K562 (cell line): ENCODE measurements at regions not wholly inside any gene's neighbourhood (a gene's known extent, or its start where the extent isn't known, plus 50 kb on each side); places are given as distances from the start of the nearest gene placed in this dataset.

ENCODE experiments used
- ATAC-seq: fragments of 200-7000 bp; cut with Tn5 transposase; 3 replicates; pipeline ENCODE4 v1.9.1; 2020; ENCODE audit warnings: moderate library complexity
- BruUV-seq: library from RNA; stranded (reverse); fragments of 400-500 nt; replicated peaks from 2 replicates; lab custom pipeline; 2021; lab: Mats Ljungman, UMichigan
- CTCF ChIA-PET: fragments of 300-600 bp; formaldehyde crosslinking; extraction: SDS; loops from one replicate; lab custom pipeline; 2021; ENCODE audit warnings: low intra/inter-chr PET ratio; lab: Yijun Ruan, JAX
- POLR2A ChIA-PET: fragments of 300-600, 350-650 bp; sonication (Branson Sonifier 250); formaldehyde crosslinking; extraction: SDS; loops from one replicate; lab custom pipeline; 2021; ENCODE audit warnings: antibody characterized with exemption, inconsistent platforms; lab: Yijun Ruan, JAX
- DNase-seq, 4 experiments: peaks; one replicate each; pipeline versions ENCODE4 v3.0.0 to v3.0.0-alpha.2; 2011 to 2018; ENCODE audit warnings: low spot score in 3 of 4, mixed read lengths in 3 of 4; ENCODE audit errors: extremely low read depth in 1 of 4
- FAIRE-seq: peaks from 2 replicates; lab custom pipeline; 2011; peaks lifted over from hg19 to GRCh38; lab: Jason Lieb, UNC
- H2AFZ ChIP-seq: 2 replicates; pipeline ENCODE4 v1.6.0; 2011; ENCODE audit warnings: low read depth, low read length, control low read depth, inconsistent platforms
- H3K27ac ChIP-seq: fragments of 200-600 bp; 3 replicates; pipeline ENCODE4 v1.8.0; 2011; ENCODE audit warnings: low read depth, mild to moderate bottlenecking, control low read depth, inconsistent platforms, low read length, moderate library complexity, mixed read lengths; ENCODE audit errors: extremely low read depth
- H3K27me3 ChIP-seq, 2 experiments: fragments of 300-600 bp in 1 of 2; 2 replicates in 1 of 2; 3 replicates in 1 of 2; pipeline versions ENCODE4 v1.6.0 to v1.8.0; 2011; ENCODE audit warnings: inconsistent platforms in 2 of 2, low read length in 2 of 2, mild to moderate bottlenecking in 1 of 2, mixed read lengths in 1 of 2, moderate library complexity in 1 of 2; ENCODE audit not compliant: control insufficient read depth in 2 of 2, insufficient read depth in 2 of 2
- H3K36me3 ChIP-seq: fragments of 300-600 bp; 3 replicates; pipeline ENCODE4 v1.8.0; 2011; ENCODE audit warnings: mild to moderate bottlenecking, low read length, inconsistent platforms; ENCODE audit not compliant: control insufficient read depth, insufficient read depth
- H3K4me1 ChIP-seq, 2 experiments: fragments of 200-600 bp in 1 of 2; replicated peaks in 1 of 2; 2 replicates in 1 of 2; 3 replicates in 1 of 2; pipeline versions ENCODE4 v1.5.1 to v1.8.0; 2011; ENCODE audit warnings: inconsistent platforms in 2 of 2, low read length in 2 of 2, mild to moderate bottlenecking in 1 of 2, mixed read lengths in 1 of 2, moderate library complexity in 1 of 2; ENCODE audit not compliant: control insufficient read depth in 2 of 2, insufficient read depth in 2 of 2
- H3K4me2 ChIP-seq: 2 replicates; pipeline ENCODE4 v1.6.1; 2011; ENCODE audit warnings: low read length, control low read depth, inconsistent platforms, mixed read lengths; ENCODE audit not compliant: insufficient read depth
- H3K4me3 ChIP-seq: fragments of 200-600 bp; sonication (generic), shearing (Covaris generic); 2 replicates; pipeline ENCODE4 v1.5.1; 2016; ENCODE audit warnings: control low read depth, inconsistent platforms
- H3K79me2 ChIP-seq: fragments of 200-600 bp; 3 replicates; pipeline ENCODE4 v1.8.0; 2011; ENCODE audit warnings: low read length, inconsistent platforms; ENCODE audit not compliant: control insufficient read depth, insufficient read depth
- H3K9ac ChIP-seq, 2 experiments: 2 replicates each; pipeline versions ENCODE4 v1.6.0 to v1.6.1; 2011; ENCODE audit warnings: low read depth in 2 of 2, low read length in 2 of 2, control low read depth in 1 of 2, inconsistent platforms in 1 of 2, mild to moderate bottlenecking in 1 of 2, mixed read lengths in 1 of 2; ENCODE audit not compliant: insufficient read depth in 1 of 2
- H3K9me1 ChIP-seq: one replicate; pipeline ENCODE4 v1.6.0; 2011; ENCODE audit warnings: inconsistent platforms, mild to moderate bottlenecking, low read length, moderate library complexity; ENCODE audit not compliant: control insufficient read depth, insufficient read depth
- H3K9me3 ChIP-seq: replicated peaks from 2 replicates; pipeline ENCODE4 v1.5.1; 2011; ENCODE audit warnings: low read depth, low read length, inconsistent platforms; ENCODE audit not compliant: control insufficient read depth, insufficient read depth
- H4K20me1 ChIP-seq: replicated peaks from 2 replicates; pipeline ENCODE4 v1.6.1; 2011; ENCODE audit warnings: low read length, inconsistent platforms, mixed read lengths; ENCODE audit not compliant: control insufficient read depth, insufficient read depth
- ATF2 ChIP-seq: sonication (generic); formaldehyde crosslinking; IDR thresholded peaks from 2 replicates; pipeline ENCODE4 v1.8.1; 2022; ENCODE audit warnings: missing genetic modification reagents
- BHLHE40 ChIP-seq: IDR thresholded peaks from 2 replicates; pipeline ENCODE4 v1.6.1; 2011; ENCODE audit warnings: low read length, improper control_type of control experiment
- CEBPB ChIP-seq: fragments of 450-650 bp; IDR thresholded peaks from 2 replicates; pipeline ENCODE4 v1.6.1; 2016; ENCODE audit warnings: missing genetic modification characterization, missing compliant biosample characterization
- CEBPG ChIP-seq, 3 experiments: fragments of 200-800 bp in 1 of 3; sonication (Bioruptor generic) in 1 of 3; sonication (generic) in 1 of 3; formaldehyde crosslinking in 1 of 3; IDR thresholded peaks in 2 of 3; conservative IDR thresholded peaks in 1 of 3; 2 replicates each; pipeline versions ENCODE4 v1.6.1 to v1.8.0; 2016 to 2022; ENCODE audit warnings: missing compliant biosample characterization in 2 of 3, missing genetic modification characterization in 2 of 3, mild to moderate bottlenecking in 1 of 3, missing genetic modification reagents in 1 of 3
- EP300 ChIP-seq: IDR thresholded peaks from 2 replicates; pipeline ENCODE4 v1.6.1; 2012; ENCODE audit warnings: low read length, improper control_type of control experiment
- FIP1L1 ChIP-seq: fragments of 200-400 bp; formaldehyde crosslinking; IDR thresholded peaks from 2 replicates; pipeline ENCODE4 v1.6.1; 2018; ENCODE audit warnings: mild to moderate bottlenecking, low read depth, low read length; ENCODE audit not compliant: poor library complexity, severe bottlenecking
- MYBL2 ChIP-seq, 2 experiments: fragments of 450-650 bp in 1 of 2; sonication (generic) in 1 of 2; formaldehyde crosslinking in 1 of 2; IDR thresholded peaks; 2 replicates each; pipeline versions ENCODE4 v1.6.1 to v1.8.1; 2017 to 2022; ENCODE audit warnings: borderline replicate concordance in 1 of 2, inconsistent platforms in 1 of 2, low read depth in 1 of 2, mild to moderate bottlenecking in 1 of 2, missing genetic modification reagents in 1 of 2, moderate library complexity in 1 of 2
- MYC ChIP-seq, 2 experiments: fragments of 250-450 bp in 1 of 2; sonication (Bioruptor Pico) in 1 of 2; IDR thresholded peaks; 2 replicates each; pipeline versions ENCODE4 v1.5.1 to v1.6.1; 2012 to 2021; ENCODE audit warnings: low read depth in 2 of 2, borderline replicate concordance in 1 of 2, improper control_type of control experiment in 1 of 2, low read length in 1 of 2, mild to moderate bottlenecking in 1 of 2, moderate library complexity in 1 of 2
- NCOA1 ChIP-seq: fragments of 450-650 bp; IDR thresholded peaks from 2 replicates; pipeline ENCODE4 v1.6.1; 2016; ENCODE audit warnings: low read depth
- NR2C1 ChIP-seq, 2 experiments: fragments of 450-650 bp; IDR thresholded peaks; 2 replicates each; pipeline ENCODE4 v1.6.1; 2017; ENCODE audit warnings: mild to moderate bottlenecking in 2 of 2, antibody characterized with exemption in 1 of 2, inconsistent platforms in 1 of 2, missing compliant biosample characterization in 1 of 2, missing genetic modification characterization in 1 of 2
- SREBF2 ChIP-seq: sonication (generic); formaldehyde crosslinking; IDR thresholded peaks from 2 replicates; pipeline ENCODE4 v1.4.0; 2020; ENCODE audit warnings: mild to moderate bottlenecking, missing genetic modification reagents
- TAF1 ChIP-seq: IDR thresholded peaks from 2 replicates; pipeline ENCODE4 v1.6.1; 2011; ENCODE audit warnings: mild to moderate bottlenecking, low read length, moderate library complexity; ENCODE audit not compliant: insufficient read depth, control insufficient read depth, severe bottlenecking; ENCODE audit errors: extremely low read depth
- ZNF311 ChIP-seq: fragments of 250-450 bp; sonication (Bioruptor Pico); IDR thresholded peaks from 2 replicates; pipeline ENCODE4 v1.4.0; 2020; ENCODE audit warnings: mild to moderate bottlenecking, moderate library complexity
- ZNF316 ChIP-seq: fragments of 450-650 bp; IDR thresholded peaks from 2 replicates; pipeline ENCODE4 v1.6.1; 2016
- whole genome bisulfite sequencing: fragments of 100-300 bp; shearing (Covaris generic); methylation state at CpG from one replicate; pipeline ENCODE4 v1.1.6; 2016; ENCODE audit warnings: low coverage, mixed read lengths; ENCODE audit not compliant: insufficient coverage; ENCODE audit errors: missing lambda C conversion rate; 5-methylcytosine and 5-hydroxymethylcytosine counted together
- in situ Hi-C: fragments of 300-500 bp; cut with MboI; formaldehyde crosslinking; loops from 4 replicates; pipeline ENCODE4 v1.15.0; 2018; ENCODE audit warnings: inconsistent platforms, mixed read lengths
- intact Hi-C: fragments of 100-400 bp; cut with micrococcal nuclease; formaldehyde crosslinking; loops from 2 replicates; pipeline ENCODE4 v1.14.2; 2022

GRCh38 chr4:62510228-62510627, 1310.1 kb downstream of the ADGRL3 start (continued):
- TF ChIP-seq NR2C1 (IDR thresholded peaks at IDR 0.05) (no peak), NR2C1 (tag; IDR thresholded peaks at IDR 0.05) (no peak)

GRCh38 chr4:62500296-62500695, 1300.2 kb downstream of the ADGRL3 start:
- 2% methylated on average over 2 of the region's 2 CpGs for WGBS
- Histone ChIP-seq H3K27me3 (no peaks in the 10 kb centered on the region), H3K36me3 (no peaks in the 10 kb centered on the region), H3K9me1 (no peaks in the 10 kb centered on the region), H4K20me1 (no peaks in the 10 kb centered on the region), H3K79me2 (no peaks in the 10 kb centered on the region), H3K27ac (no peak overlapping the region), H3K4me1 (no peaks in the 10 kb centered on the region), H3K9ac (no peak overlapping the region), H3K4me2 (no peak overlapping the region), H3K4me3 (no peak overlapping the region), H2AFZ (no peak overlapping the region), H3K9me3 (no peaks in the 10 kb centered on the region)
- TF ChIP-seq CEBPG (CRISPR knock-in tag; IDR thresholded peaks at IDR 0.05) (no peak), CEBPG (tag; conservative IDR thresholded peaks at IDR 0.05 in 1 of 2, IDR thresholded peaks at IDR 0.05 in 1 of 2) (peak in 1 of 2 experiments; percentile 75; a peak in 2 of 4 replicates), ZNF316 (no peak), CEBPB (tag) (peak; percentile 40; the same call in 1 of the 2 replicates)
- ChIA-PET CTCF (no interaction called here), POLR2A (no interaction called here)
- DNase-seq, result no peak
- no peak for FAIRE-seq
- no TSS peak for BruUV-seq
- ATAC-seq, result no peak
- in situ Hi-C loops (no loop called here), intact Hi-C loops (no loop called here)

- FAIRE-seq (no peak), DNase-seq (no peak), ATAC-seq (no peak)
- no peaks in the 10 kb centered on the region for H4K20me1 ChIP-seq
- intact Hi-C loops, result no loop called here
- H3K27ac ChIP-seq, result no peak overlapping the region
- H3K4me2 ChIP-seq, result no peak overlapping the region
- no peaks in the 10 kb centered on the region for H3K9me1 ChIP-seq
- H3K4me3 ChIP-seq, result no peak overlapping the region
- no peaks in the 10 kb centered on the region for H3K27me3 ChIP-seq
- no TSS peak for BruUV-seq
- H3K9me3 ChIP-seq, result no peaks in the 10 kb centered on the region
- no peaks in the 10 kb centered on the region for H3K36me3 ChIP-seq
- in situ Hi-C loops, result no loop called here
- POLR2A ChIA-PET, result no interaction called here
- H3K79me2 ChIP-seq, result no peaks in the 10 kb centered on the region
- H3K4me1 ChIP-seq, result no peaks in the 10 kb centered on the region
- no peak overlapping the region for H2AFZ ChIP-seq
- no peak overlapping the region for H3K9ac ChIP-seq
- CTCF ChIA-PET, result no interaction called here
- TF ChIP-seq FIP1L1 (no peak), SREBF2 (CRISPR knock-in tag) (no peak), MYBL2 (IDR thresholded peaks at IDR 0.05; ENCODE audit: low read depth) (no peak), MYBL2 (CRISPR knock-in tag; IDR thresholded peaks at IDR 0.05; ENCODE audit: borderline replicate concordance) (no peak), TAF1 (no peak), MYC (IDR thresholded peaks at IDR 0.05; ENCODE audit: low read depth, low read length) (no peak), MYC (CRISPR knock-in tag; IDR thresholded peaks at IDR 0.05; ENCODE audit: borderline replicate concordance, low read depth) (no peak), NCOA1 (no peak), ATF2 (no peak), ZNF311 (CRISPR knock-in tag) (no peak), BHLHE40 (no peak), EP300 (no peak)
These were observed 1294.9 kb downstream of the ADGRL3 start for GRCh38 chr4:62495032-62495431.
